ENCODE measurements at regions not wholly inside any gene's neighbourhood (a gene's known extent, or its start where the extent isn't known, plus 50 kb on each side); places are given as distances from the start of the nearest gene placed in this dataset.

- DNase-seq = peak; percentile 47 to 62
- ATAC-seq = peak; percentile 76
- intact Hi-C loops (cut with DNase I, micrococcal nuclease) = no loop called here
These were observed 111.4 kb downstream of the DACT1 start for GRCh38 chr14:58749066-58749669.

- DNase-seq (peak in 1 of 2 donors; percentile 35), ATAC-seq (peak; percentile 60)
- intact Hi-C loops (cut with DNase I, micrococcal nuclease) = no loop called here
These were observed 112.8 kb downstream of the DACT1 start for GRCh38 chr14:58750321-58751269.

- intact Hi-C loops (cut with DNase I, micrococcal nuclease) = no loop called here
- ATAC-seq = no peak
- no peak for DNase-seq
These were observed 114.0 kb downstream of the DACT1 start for GRCh38 chr14:58751788-58752187.

- no peak for ATAC-seq
- no peak for DNase-seq
- intact Hi-C loops (cut with DNase I, micrococcal nuclease) = no loop called here
These were observed 114.5 kb downstream of the DACT1 start for GRCh38 chr14:58752289-58752688.

- intact Hi-C loops (cut with DNase I, micrococcal nuclease) = no loop called here
- ATAC-seq (peak; percentile 61), DNase-seq (peak; percentile 90 to 91)
These were observed 115.0 kb downstream of the DACT1 start for GRCh38 chr14:58752771-58753201.

GRCh38 chr14:58755031-58755925, 117.5 kb downstream of the DACT1 start:
- intact Hi-C loops (cut with DNase I, micrococcal nuclease) = no loop called here
- DNase-seq (no peak), ATAC-seq (peak; percentile 51)

- DNase-seq = no peak
- ATAC-seq = no peak
- intact Hi-C loops (cut with DNase I, micrococcal nuclease) = no loop called here
These were observed 122.4 kb downstream of the DACT1 start for GRCh38 chr14:58760121-58760520.

GRCh38 chr14:58762629-58763028, 124.9 kb downstream of the DACT1 start:
- intact Hi-C loops (cut with DNase I, micrococcal nuclease) = no loop called here
- ATAC-seq (no peak), DNase-seq (no peak)

- intact Hi-C loops (cut with DNase I, micrococcal nuclease) = no loop called here
- DNase-seq = no peak
- no peak for ATAC-seq
These were observed 125.4 kb downstream of the DACT1 start for GRCh38 chr14:58763210-58763609.

GRCh38 chr14:58765418-58765831, 127.7 kb downstream of the DACT1 start:
- no peak for DNase-seq

GRCh38 chr14:58765843-58766242, 128.1 kb downstream of the DACT1 start:
- intact Hi-C loops (cut with DNase I, micrococcal nuclease) = no loop called here
- DNase-seq (no peak), ATAC-seq (no peak)

More at GRCh38 chr14:58765418-58765831, 127.7 kb downstream of the DACT1 start:
- no peak for ATAC-seq
- intact Hi-C loops (cut with DNase I, micrococcal nuclease) = no loop called here

- intact Hi-C loops (cut with DNase I, micrococcal nuclease) = no loop called here
- DNase-seq = no peak
These were observed 131.4 kb downstream of the DACT1 start for GRCh38 chr14:58769011-58769643.

GRCh38 chr14:58769771-58770170, 132.0 kb downstream of the DACT1 start:
- intact Hi-C loops (cut with DNase I, micrococcal nuclease) = no loop called here
- ATAC-seq (no peak), DNase-seq (no peak)

More at GRCh38 chr14:58769011-58769643, 131.4 kb downstream of the DACT1 start:
- peak; percentile 47 for ATAC-seq

GRCh38 chr14:58770491-58770982, 132.8 kb downstream of the DACT1 start:
- ATAC-seq (peak; percentile 85), DNase-seq (peak; percentile 42 to 45)

GRCh38 chr14:58771016-58771415, 133.3 kb downstream of the DACT1 start:
- intact Hi-C loops (cut with DNase I, micrococcal nuclease) = no loop called here
- DNase-seq (no peak), ATAC-seq (peak; percentile 31)

More at GRCh38 chr14:58770491-58770982, 132.8 kb downstream of the DACT1 start:
- intact Hi-C loops (cut with DNase I, micrococcal nuclease) = no loop called here

- ATAC-seq (no peak), DNase-seq (no peak)
- intact Hi-C loops (cut with DNase I, micrococcal nuclease) = no loop called here
These were observed 134.4 kb downstream of the DACT1 start for GRCh38 chr14:58772116-58772515.

- ATAC-seq (peak; percentile 5), DNase-seq (no peak)
- intact Hi-C loops (cut with DNase I, micrococcal nuclease) = no loop called here
These were observed 135.2 kb downstream of the DACT1 start for GRCh38 chr14:58772794-58773620.

GRCh38 chr14:58774531-58774930, 136.8 kb downstream of the DACT1 start:
- DNase-seq (no peak), ATAC-seq (no peak)

More at GRCh38 chr14:58774531-58774930, 136.8 kb downstream of the DACT1 start:
- intact Hi-C loops (cut with DNase I, micrococcal nuclease) = no loop called here

Data from left colon (tissue), 2 donors.